ENCODE measurements at regions not wholly inside any gene's neighbourhood (a gene's known extent, or its start where the extent isn't known, plus 50 kb on each side); places are given as distances from the start of the nearest gene placed in this dataset.

GRCh38 chr2:47255794-47256193 lies 79.5 kb upstream of the CALM2 start:
- Mint-ChIP-seq H3K27ac (no peak overlapping the region), H3K9me3 (no peaks in the 10 kb centered on the region), H3K36me3 (no peaks in the 10 kb centered on the region)
- DNase-seq (ENCODE audit: low spot score in 2 of 2) (no peak), ATAC-seq (no peak)

- H3K9me3 Mint-ChIP-seq = no peaks in the 10 kb centered on the region
- H3K36me3 Mint-ChIP-seq = no peaks in the 10 kb centered on the region
- H3K27ac Mint-ChIP-seq = no peak overlapping the region
- DNase-seq (ENCODE audit: low spot score in 2 of 2) (no peak), ATAC-seq (no peak)
Measured at GRCh38 chr2:47254464-47254863, 78.2 kb upstream of the CALM2 start.

- Mint-ChIP-seq H3K27ac (no peak overlapping the region), H3K36me3 (no peaks in the 10 kb centered on the region), H3K9me3 (no peaks in the 10 kb centered on the region)
- ATAC-seq (no peak), DNase-seq (ENCODE audit: low spot score in 2 of 2) (no peak)
Measured at GRCh38 chr2:47253447-47253846, 77.1 kb upstream of the CALM2 start.

DNA sequence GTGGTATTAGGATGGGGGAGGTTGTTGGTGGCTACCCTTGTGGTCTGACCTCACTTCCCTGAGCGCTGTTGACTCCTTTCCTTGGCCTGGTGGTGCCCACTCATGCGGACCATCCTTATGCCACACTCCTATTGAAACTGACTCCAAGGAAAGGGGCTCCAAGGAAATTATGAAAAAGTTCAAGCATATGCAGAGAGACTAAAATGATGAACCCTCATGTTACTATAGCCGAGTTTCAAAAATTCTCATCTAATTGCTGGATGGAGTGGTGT lies 75.0 kb upstream of the CALM2 start:
- DNase-seq (ENCODE audit: low spot score in 2 of 2) (no peak), ATAC-seq (no peak)
- no peaks in the 10 kb centered on the region for H3K36me3 Mint-ChIP-seq
- no peaks in the 10 kb centered on the region for H3K9me3 Mint-ChIP-seq
- H3K27ac Mint-ChIP-seq = no peak overlapping the region

DNA sequence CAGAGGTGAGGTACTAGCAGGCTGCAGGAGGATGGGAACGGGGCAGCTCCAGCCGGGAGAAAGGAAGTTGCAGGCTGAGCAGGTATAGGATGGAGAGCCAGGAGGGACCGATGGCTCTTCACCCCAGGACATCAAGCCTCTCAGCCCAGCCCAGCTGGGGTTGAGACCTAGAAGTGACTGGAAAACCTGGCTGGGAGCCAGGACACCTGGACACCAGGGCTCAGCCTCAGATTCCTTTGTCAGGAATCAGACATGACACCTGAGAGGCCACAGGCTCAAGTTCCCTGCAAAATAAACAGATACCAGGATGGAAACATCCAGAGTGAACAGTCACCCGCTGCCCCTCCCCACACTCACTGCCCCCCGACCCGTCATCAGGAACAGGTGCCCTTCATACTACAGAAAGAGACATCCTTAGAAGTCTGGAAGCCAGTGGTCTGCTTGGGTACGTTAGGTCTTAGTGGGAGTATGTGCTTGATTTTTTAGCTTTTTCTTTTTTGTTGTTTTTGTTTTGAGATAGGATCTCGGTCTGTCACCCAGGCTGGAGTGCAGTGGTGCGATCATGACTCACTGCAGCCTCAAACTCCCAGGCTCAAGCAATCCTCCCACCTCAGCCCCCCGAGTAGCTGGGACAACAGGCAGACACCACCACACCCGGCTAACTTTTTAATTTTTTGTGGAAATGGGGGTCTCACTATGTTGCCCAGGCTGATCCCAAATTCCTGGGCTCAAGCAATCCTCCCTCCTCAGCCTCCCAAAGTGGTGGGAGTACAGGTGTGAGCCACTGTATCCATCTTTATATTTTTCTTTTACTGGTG lies 74.5 kb upstream of the CALM2 start:
- DNase-seq (ENCODE audit: low spot score in 2 of 2) (no peak), ATAC-seq (no peak)
- no peaks in the 10 kb centered on the region for H3K36me3 Mint-ChIP-seq
- H3K27ac Mint-ChIP-seq = no peak overlapping the region
- H3K9me3 Mint-ChIP-seq = no peaks in the 10 kb centered on the region

DNA sequence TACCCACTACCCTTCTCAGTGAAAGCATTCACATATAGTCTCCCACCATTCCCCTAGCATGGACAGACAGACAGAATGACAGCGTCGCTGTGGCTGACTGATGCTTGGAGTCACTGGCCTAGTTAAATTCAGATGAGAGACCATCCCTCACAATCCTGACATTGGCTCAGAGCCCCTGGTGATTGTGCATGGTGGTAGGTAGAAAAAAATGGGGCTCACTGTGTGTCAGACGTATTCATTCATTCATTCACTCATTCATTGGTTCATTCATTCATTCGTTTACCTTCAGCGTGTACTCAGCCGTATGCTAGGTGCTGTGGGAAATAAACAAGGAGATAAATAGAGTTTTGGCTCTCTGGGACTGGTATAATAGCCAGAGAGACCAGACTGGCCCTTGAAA lies 73.6 kb upstream of the CALM2 start:
- DNase-seq (ENCODE audit: low spot score in 2 of 2) (no peak), ATAC-seq (no peak)
- H3K36me3 Mint-ChIP-seq = no peaks in the 10 kb centered on the region
- no peaks in the 10 kb centered on the region for H3K9me3 Mint-ChIP-seq
- no peak overlapping the region for H3K27ac Mint-ChIP-seq

DNA sequence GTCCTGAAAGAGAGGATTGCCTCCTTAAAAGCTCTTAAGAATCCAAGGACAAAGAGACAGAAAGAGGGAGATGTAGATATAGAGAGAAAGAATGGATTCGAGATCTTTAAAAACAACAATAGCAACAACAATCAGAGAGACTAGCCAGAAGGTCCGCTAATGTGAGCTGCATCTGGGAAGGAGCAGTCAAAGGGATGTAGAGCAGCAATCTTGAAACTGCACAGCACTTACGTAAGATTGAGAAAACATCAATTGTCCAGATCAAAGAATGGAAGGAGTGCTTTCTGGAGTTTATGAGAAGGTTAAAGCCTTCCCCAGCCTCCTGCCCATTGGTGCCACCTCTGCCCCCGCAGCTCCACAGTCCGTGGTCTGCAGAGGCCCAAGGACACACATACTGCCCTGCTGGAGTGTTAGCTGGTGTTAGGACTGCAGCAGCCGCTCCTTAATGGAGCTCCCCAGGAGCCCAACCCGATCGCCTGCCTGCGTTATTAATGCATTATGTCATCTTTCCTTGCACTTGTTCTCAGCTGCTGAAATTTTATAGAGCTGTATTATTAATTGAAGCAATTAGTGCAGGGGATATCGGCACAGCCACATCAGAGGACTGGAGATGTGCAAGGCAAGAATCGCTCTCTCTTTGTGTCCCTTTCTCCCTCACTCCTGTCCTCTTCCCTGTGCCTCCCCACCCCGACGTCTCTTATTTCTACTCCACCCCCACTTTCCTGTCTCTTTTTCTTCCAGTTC lies 73.0 kb upstream of the CALM2 start:
- no peaks in the 10 kb centered on the region for H3K36me3 Mint-ChIP-seq

DNA sequence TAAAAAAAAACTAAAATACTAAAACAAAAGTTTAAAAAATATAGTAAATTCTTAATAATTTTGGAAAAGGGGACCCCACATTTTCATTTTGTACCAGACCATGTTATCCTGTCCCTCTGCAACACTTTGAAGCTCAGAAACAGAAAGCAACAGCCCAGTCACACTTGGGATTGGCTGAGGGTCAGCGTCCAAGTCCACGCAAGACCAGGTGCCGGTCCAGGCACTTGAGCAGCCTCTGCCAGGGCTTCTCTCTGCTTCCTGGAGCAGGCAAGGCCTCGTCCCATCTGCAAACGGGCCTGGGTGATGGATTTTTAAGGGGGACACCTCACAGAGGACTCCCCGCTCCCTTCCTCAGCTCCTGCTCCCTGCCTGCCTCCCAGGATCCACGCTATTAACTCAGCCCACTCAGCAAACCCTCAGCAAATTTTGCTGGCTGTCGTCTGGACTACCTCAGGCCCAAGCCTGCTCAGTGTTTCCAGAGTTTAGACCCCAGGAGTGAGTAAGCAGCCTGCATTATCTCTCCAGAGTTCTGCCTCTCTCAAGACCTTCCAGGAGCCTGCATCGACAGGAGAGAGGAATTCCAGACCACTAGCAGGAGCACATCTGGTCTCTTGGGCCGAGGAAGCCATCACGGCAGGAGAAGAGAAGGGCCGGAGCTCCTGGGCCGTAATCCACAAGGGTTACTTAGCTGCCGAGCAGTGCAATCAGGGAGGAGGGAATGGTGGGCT lies 67.4 kb upstream of the CALM2 start:
- no peaks in the 10 kb centered on the region for H3K36me3 Mint-ChIP-seq
- no peak overlapping the region for H3K27ac Mint-ChIP-seq
- H3K9me3 Mint-ChIP-seq = no peaks in the 10 kb centered on the region
- no peak for DNase-seq (ENCODE audit: low spot score in 2 of 2)
- no peak for ATAC-seq

More for the DNA sequence above, 73.0 kb upstream of the CALM2 start:
- ATAC-seq (no peak), DNase-seq (ENCODE audit: low spot score in 2 of 2) (no peak)
- H3K27ac Mint-ChIP-seq = no peak overlapping the region
- no peaks in the 10 kb centered on the region for H3K9me3 Mint-ChIP-seq

- no peak for ATAC-seq
- Mint-ChIP-seq H3K36me3 (no peaks in the 10 kb centered on the region), H3K27ac (no peak overlapping the region), H3K9me3 (no peaks in the 10 kb centered on the region)
- DNase-seq (ENCODE audit: low spot score in 2 of 2) = no peak
Measured at GRCh38 chr2:47241715-47242114, 65.4 kb upstream of the CALM2 start.

DNA sequence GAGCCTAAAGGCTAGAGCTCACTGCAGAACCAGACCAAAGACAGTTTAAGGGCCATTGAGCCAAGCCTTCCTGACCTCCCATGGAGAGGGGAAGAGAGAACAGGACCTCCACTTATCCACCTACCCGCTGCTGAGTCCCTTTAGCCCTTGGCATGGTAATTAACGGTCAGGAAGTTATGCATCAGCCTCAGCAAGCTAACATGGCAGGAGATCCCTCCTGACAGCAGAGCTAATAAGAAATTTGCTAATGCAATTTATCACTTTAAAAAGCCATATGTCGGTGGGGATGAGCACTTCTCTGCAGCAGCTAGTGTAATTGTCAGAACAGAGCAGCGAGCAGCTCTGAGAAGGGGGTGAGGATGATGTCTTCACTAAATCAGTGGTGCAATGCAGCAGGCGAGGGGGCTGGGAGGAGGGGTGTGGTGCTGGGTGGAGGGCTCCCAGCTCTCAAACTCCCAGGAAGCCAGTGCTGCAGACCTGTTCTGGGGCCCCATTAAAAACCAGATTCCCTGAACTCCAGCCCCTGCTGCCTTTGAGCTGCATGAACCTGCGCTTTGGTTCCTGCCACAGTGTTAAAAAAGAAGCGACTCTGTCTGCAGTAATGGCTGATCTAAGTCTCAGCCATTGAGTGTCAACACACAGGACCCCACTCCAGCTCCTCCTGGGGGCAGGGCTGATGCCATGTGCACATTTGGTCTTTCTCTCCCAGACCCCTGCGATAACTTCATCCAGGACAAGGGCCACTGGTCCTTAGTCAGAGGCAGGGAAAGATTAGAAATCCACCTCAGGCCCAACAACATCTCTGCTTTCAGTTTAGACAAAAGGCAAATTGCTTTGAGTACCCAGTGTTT lies 63.0 kb upstream of the CALM2 start:
- ATAC-seq = no peak
- H3K27ac Mint-ChIP-seq = no peak overlapping the region
- H3K9me3 Mint-ChIP-seq = no peaks in the 10 kb centered on the region
- H3K36me3 Mint-ChIP-seq = no peaks in the 10 kb centered on the region
- DNase-seq (ENCODE audit: low spot score in 2 of 2) = no peak

- no peak overlapping the region for H3K27ac Mint-ChIP-seq
- no peaks in the 10 kb centered on the region for H3K9me3 Mint-ChIP-seq
- ATAC-seq = no peak
- H3K36me3 Mint-ChIP-seq = no peaks in the 10 kb centered on the region
- no peak for DNase-seq (ENCODE audit: low spot score in 2 of 2)
Measured at GRCh38 chr2:47238638-47239037, 62.3 kb upstream of the CALM2 start.

- H3K36me3 Mint-ChIP-seq = no peaks in the 10 kb centered on the region
- DNase-seq (ENCODE audit: low spot score in 2 of 2) (no peak), ATAC-seq (peak in 1 of 2 donors; percentile 62)
- no peak overlapping the region for H3K27ac Mint-ChIP-seq
- no peaks in the 10 kb centered on the region for H3K9me3 Mint-ChIP-seq
Measured at GRCh38 chr2:47237375-47238334, 61.3 kb upstream of the CALM2 start.

DNA sequence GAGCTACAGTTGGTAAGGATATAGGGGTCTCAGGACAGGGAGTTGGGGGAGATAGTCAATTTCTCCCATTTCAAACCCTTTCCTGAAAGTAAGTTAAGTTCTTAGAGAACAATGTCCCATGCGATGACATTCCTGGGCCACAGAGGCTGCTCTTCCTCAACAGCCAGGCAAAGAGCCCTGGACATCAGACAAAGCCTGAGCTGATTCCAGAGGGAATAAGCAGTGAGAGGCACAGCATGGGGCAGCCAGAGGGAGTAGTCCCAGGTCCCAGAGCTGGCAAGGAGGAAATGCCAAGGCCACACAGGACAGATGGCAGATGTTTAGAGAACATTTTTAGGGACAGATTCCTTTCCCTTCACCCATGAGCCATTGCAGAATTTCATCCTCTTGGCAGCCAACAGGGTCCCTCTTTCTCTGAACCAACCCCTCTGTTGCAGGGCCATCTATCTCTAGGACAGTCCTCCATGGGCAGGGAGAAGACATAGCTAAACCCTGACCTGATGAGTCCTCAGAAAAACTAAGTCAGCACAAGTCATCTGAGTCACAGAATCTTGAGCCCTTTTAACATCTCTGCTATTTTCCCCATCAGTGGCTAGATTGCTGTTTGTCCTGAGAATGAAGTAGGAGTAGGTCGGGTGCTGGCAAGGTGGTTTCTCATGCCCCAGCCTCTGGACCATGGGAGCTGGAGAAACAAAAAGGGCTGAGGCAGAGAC lies 60.3 kb upstream of the CALM2 start:
- H3K9me3 Mint-ChIP-seq = no peaks in the 10 kb centered on the region
- DNase-seq (ENCODE audit: low spot score in 2 of 2) = no peak
- H3K36me3 Mint-ChIP-seq = no peaks in the 10 kb centered on the region
- no peak overlapping the region for H3K27ac Mint-ChIP-seq
- ATAC-seq = no peak

DNA sequence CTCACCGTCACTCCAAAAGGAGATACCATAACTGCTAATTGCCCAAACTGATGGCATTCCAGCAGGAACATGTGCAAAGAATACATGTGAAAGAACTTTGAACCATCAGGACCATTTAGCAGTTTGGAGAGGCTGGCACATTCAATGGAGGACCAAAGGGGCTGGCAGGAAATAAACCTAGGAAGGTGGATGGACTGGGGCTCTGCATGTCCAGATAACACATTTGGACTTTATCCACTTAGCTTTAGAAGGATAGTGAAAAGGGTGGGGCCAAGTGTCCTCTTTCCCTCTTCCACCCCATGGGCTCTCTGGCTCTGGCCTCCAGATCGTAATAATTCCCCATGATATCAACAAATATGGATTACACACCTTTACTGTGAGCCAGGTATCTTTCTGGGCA lies 58.8 kb upstream of the CALM2 start:
- DNase-seq (ENCODE audit: low spot score in 2 of 2) (no peak), ATAC-seq (no peak)
- H3K27ac Mint-ChIP-seq = peak overlapping the region in 1 of 2 donors; percentile 56
- H3K36me3 Mint-ChIP-seq = no peaks in the 10 kb centered on the region
- H3K9me3 Mint-ChIP-seq = no peaks in the 10 kb centered on the region

DNA sequence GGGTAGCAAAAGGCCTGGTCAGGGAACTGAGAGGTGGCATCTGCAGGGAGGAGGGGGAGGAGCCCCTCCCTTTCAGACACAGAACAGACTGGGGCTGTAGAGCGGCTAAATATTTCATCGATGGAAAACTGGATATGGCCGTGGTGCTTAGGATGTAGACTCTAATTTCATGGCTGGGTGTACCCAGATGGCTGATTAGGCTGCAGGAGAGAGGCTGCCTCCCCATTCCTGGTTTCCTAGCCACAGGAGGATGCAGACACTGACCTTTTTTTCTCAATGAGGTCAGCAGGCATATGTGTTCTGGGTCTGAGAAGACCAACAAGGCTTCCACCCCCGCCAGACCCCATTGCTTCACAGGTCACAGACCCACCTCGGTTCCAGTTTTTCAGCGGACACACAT lies 58.1 kb upstream of the CALM2 start:
- no peak overlapping the region for H3K27ac Mint-ChIP-seq
- ATAC-seq (no peak), DNase-seq (ENCODE audit: low spot score in 2 of 2) (no peak)
- H3K36me3 Mint-ChIP-seq = no peaks in the 10 kb centered on the region
- no peaks in the 10 kb centered on the region for H3K9me3 Mint-ChIP-seq
